NCI-H2227 (cell line): ENCODE measurements at regions not wholly inside any gene's neighbourhood (a gene's known extent, or its start where the extent isn't known, plus 50 kb on each side); places are given as distances from the start of the nearest gene placed in this dataset.

Experiments used
- DNase-seq: peaks from one replicate; lab custom pipeline; 2025; ENCODE audit not compliant: unreplicated experiment; lab: John Stamatoyannopoulos, UW

DNA sequence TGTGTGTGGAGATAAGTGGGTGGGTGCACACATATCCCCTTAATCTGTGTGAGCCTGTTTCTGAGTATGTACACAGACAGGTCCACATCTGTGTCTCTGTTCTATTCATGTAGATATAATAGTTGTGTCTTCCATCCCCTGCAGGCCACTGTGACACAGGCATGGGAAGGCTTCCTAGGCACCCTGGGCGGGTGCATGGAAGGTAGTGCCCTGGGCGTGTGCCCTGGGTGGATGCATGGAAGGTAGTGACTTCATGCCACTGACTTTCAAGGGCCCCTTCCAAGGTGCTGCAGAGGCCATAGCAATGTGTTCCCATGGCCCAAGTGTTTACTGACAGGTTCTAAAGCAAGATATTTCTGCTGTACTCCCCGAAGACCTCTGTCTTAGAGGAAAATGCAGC is 462.5 kb upstream of the HS6ST1 start:
- no peak for DNase-seq

DNA sequence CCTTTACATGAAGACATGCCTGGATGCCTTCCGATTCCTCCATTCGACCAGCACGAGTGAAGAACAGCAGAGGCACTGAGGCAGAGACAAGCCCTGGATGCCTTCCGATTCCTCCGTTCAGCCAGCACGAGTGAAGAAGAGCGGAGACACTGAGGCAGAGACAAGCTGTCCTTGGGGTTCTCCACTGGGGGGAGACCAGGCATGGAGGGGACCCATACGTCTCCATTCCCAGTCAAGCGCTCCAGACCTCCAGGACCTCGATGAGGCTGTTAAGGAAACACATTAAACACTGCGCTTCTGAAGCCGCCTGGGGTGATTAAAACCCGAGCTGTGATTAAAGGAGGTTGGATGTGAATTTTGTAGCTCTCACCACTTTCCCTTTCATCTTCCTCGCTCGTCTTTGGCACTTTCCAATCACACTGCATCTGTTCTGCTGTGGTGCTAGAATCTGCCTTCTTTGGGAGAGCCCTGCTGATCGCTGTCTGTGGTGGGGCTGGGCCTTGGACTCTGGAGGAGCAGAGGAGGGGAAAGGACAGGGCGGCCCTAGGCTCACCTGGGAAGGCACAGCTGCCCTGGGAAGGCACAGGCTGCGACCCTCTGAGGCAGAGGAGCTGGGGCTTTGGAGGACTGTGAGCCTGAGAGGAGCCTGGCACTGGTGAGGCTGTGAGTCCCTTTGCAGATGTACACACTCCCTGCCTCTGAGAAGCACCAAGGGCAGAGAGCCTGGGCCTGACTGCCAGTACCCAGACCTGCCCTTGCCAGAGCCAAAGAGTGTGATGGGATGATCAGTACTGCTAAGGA is 463.1 kb upstream of the HS6ST1 start:
- DNase-seq, result no peak

GRCh38 chr2:128782411-128783192 is 463.9 kb upstream of the HS6ST1 start:
- no peak for DNase-seq

DNA sequence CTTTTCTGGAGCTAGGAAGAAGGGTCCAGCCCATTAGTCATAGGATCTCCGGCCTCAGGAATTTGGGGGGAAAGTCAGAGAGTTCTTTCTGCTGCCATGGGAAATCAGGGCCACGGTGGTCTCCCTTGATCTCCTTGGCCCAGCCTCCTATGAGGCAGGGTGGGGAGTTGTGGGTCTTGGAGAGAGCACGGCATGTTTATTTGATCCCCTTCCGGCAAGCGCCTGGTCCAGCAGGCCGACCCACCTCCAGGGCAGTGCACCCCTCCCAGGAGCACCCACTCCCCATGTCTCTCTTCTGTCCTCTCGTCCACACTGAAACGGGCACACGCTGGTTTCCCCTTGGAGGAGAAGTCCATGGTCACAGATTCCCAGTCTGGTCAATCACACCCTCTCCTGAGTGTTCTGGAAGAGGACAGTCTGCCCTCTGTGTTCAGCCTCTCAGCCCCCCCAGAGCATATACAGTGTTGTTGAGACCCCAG is 464.6 kb upstream of the HS6ST1 start:
- no peak for DNase-seq

DNA sequence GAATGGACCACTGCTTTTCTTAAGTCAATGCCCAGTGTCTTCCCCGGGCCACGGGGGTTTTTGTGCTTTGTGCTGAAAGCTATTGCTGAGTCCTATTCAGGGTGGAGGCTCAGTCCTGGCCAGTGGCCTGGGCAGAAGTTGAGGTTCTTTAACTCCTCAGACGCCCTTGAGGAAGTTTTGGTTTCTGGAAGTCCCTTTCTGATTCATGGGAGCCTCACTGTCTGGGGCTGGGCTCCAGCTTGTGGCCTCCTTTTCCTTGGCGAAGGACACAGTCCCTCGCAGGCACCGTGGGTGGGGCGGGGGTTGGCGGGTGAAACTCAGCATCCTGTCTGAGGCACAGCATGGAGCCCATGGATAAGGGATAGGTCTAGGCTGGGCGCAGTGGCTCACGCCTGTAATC is 465.2 kb upstream of the HS6ST1 start:
- DNase-seq, result no peak

- no peak for DNase-seq
Measured at GRCh38 chr2:128784626-128785306, 466.1 kb upstream of the HS6ST1 start.

DNA sequence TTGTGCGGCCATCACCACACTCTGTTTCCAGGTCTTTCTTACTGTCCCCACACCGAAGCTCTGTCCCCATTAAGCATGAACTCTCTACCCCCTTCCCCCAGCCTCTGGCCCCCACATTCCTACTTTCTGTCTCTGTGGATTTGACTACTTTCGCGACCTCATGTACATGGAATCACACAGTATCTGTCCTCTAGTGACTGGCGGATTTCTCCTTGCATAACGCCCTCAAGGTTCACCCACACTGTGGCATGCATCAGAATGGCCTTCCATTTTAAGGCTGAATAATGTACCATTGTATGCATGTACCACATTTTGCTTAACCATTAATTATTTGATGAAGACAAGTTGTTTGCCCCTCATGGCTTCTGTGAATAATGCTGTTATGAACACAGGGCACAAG is 467.6 kb upstream of the HS6ST1 start:
- DNase-seq, result no peak

GRCh38 chr2:128786741-128787478 is 468.2 kb upstream of the HS6ST1 start:
- DNase-seq, result no peak

DNA sequence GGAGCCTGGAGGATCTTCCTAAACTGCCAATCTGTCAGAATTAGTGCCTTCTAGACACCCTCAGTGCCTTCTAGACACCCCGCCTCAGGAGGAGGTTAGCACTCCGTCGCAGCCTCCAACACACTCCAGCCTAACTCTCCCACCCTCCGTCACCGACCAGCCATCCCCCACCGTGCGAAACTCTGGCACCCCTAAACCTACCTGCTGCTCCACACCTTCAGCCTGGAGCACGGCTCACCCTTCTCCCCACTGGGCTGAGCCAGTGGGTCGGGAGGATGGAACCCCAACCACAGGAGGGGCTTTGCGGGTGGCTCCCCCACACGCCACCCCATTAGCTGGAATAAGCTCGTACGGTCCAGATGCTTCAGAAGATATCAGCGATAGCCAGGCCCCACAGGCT is 468.9 kb upstream of the HS6ST1 start:
- DNase-seq, result no peak

DNA sequence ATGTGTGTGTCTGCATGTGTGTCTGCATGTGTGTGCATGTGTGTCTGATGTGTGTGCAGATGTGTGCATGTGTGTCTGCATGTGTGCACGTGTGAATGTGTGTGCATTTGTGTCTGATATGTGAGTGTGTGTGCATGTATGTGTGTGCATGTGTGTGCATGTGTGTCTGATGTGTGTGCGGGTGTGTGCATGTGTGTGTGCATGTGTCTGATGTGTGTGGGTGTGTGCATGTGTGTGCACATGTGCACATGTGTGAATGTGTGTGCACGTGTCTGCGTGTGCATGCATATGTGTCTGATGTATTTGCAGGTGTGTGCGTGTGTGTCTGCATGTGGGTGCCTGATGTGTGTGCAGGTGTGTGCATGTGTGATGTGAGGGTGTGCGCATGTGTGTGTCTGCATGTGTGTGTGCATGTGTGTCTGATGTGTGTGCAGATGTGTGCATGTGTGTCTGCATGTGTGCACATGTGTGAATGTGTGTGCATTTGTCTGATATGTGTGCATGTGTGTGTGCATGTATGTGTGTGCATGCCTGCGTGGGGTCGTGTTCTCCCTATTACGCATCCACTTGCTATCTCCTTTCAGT is 470.1 kb upstream of the HS6ST1 start:
- no peak for DNase-seq

- no peak for DNase-seq
Measured at GRCh38 chr2:128789221-128789620, 470.6 kb upstream of the HS6ST1 start.

DNA sequence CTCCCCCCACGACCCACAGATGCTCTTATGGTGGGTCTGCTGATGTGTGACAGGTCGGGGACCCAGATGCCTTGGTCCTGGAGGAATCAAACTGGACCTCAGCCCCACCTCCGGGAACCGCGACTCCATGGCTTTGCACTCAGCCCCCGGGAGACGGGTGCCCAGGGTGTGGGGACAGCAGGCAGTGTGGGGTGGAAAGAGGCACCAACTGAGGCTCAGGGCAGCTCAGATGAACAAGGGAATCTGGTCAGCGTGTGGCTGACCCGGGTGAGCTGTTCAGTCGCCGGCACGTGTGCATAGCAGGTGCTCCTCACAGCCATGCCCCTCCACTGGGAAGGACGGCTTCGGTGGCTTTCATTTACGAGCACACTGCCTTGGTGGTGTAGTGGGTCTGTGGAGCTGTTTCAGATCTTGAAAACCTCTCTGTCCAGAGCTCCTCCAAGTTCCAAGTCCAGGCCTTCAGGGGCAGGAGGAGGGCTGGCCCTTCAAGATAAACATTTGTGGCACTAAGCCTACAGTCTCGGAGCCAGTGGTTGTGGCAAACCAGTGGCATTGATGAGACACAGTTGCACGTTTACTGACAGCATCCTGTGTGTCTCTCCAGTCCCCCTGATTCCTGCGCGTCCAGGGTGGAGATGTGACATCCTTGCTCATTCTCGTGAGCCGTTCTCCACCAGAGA is 471.2 kb upstream of the HS6ST1 start:
- no peak for DNase-seq

DNA sequence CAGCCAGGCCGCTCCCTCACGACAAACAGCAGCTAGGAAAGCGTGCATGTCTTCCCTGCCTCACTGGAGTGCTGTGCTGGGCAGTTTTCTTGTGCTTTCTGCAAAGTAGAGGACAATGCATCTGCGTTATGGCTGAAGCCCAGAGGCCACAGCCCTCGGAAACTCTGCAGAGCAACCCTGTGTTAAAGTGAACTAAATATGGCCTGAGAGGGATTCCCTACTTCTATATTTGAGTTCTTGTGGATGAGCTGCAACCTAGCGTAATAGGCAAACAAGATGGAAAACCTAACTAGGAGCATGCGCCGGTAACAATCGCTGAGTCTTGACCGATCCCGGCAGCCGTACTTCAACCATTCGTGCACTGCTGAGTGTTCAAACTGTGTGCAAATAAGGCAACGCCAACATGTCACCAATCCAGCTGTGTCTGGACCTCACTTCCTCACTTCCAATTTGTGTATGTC is 471.9 kb upstream of the HS6ST1 start:
- no peak for DNase-seq

DNA sequence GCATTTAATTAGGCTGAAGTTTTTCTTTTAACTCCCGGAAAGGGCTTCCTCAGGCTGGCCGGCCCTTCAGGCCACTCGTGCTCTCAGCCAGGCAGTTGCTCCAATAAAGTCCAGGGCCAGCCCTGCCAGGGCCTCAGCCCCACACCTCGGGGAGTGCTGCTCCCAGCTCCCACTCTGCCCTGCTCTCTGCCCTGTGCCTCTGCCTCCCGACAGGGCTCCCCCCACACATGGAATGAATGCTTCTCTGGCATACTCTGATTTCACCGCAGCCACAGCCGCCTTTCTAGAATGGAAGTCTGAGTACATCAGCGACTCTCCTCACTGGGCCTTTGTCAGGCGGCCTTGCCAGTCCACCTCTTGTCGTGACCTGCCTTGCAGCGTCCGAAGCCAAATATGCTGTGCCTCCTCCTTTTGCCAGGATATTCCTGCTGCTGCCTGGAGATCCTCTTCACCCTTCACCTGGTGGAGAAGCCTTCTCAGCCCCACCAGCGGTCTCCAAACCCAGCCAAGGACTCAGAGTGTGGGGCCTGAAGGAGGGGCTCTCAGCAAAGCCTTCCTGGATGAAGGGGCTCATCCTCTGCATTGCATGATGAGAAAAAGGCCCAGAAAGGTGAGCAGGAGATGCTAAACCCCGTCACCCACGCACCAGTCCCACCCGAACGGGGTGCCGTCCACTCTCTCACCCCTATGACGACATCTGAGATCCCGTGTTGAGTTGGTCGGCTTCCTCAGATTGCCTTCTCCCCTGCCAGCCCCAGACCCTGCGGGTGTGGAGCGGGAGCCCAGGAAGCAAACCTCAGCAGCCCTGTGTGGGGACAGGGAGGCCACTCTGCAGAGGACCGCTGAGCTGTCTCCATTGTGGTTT is 472.7 kb upstream of the HS6ST1 start:
- DNase-seq, result no peak

- no peak for DNase-seq
Measured at GRCh38 chr2:128791985-128792320, 473.3 kb upstream of the HS6ST1 start.

DNA sequence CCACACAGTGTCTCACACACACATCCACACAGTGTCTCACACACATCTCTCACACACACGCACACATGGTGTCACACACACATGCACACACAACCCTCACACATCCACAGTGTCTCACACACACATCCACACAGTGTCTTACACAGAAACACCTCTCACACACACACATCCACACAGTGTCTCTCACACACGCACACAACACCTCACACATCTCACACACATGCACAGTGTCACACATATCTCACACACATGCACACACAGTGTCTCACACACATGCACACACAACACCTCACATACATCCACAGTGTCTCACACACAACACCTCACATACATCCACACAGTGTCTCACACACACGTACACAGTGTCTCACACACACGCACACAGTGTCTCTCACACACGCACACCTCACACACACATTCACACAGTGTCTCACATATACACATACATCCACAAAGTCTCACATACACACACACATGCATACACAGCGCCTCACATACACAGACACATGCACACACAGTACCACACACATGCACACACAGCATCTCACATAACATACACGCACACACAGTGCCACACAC is 473.9 kb upstream of the HS6ST1 start:
- no peak for DNase-seq

DNA sequence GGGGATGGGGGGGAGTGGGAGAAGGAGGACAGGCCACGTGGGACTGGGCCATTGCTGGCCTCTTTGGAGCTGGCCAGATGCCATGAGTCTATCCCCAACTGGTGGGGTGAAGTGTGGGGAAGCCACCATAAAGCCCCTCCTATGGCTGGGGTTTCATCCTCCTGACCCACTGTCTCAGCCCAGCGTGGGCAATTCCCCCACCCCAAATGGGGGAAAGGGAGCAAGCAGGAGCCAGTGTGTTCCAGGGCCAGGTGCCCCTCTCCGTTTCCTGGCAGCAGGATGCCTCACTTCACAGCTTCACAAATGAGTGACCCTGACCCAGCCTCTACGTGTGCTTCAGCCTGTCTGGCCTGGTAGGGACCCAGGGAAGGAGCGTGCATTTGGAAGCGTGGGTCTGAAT is 474.7 kb upstream of the HS6ST1 start:
- DNase-seq, result no peak

DNA sequence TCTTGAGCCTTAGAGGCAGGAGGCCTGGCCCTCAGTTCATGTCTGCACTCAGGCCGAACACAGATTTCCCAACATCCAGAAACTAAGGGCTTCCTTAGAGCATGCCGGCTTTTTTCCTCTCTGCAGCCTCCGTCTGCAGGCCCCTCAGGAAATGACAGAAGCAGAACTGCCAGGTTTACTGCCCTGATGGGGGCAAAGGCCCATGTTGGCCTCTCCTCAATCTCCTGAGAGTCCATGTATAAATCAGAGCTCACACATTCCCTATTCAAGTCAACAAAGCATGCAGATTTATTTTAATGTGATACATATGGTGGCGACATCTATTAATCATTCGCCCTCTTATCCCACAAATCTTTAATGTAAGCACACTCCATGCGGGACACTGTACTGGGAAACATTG is 475.6 kb upstream of the HS6ST1 start:
- DNase-seq, result no peak

- no peak for DNase-seq
Measured at GRCh38 chr2:128796321-128796720, 477.7 kb upstream of the HS6ST1 start.
